22Rv1 (cell line): ENCODE measurements at regions not wholly inside any gene's neighbourhood (a gene's known extent, or its start where the extent isn't known, plus 50 kb on each side); places are given as distances from the start of the nearest gene placed in this dataset.
"Not testable (repeated sequence)": the region's sequence is repeated elsewhere in the genome, so short reads cannot be mapped to it uniquely, and the experiment has no call there.

Source experiments
- H3K27ac ChIP-seq: fragments of 450-650 bp; 2 replicates; pipeline ENCODE4 v1.5.1; 2017
- ZFX ChIP-seq: fragments of 450-650 bp; IDR thresholded peaks from 2 replicates; pipeline ENCODE4 v1.6.1; 2017; ENCODE audit warnings: antibody characterized with exemption, borderline replicate concordance
- TF ChIP-seq, protein P1 (sequence below): fragments of 450-650 bp; IDR thresholded peaks from 2 replicates; pipeline ENCODE4 v1.5.1; 2017; ENCODE audit warnings: mild to moderate bottlenecking

DNA sequence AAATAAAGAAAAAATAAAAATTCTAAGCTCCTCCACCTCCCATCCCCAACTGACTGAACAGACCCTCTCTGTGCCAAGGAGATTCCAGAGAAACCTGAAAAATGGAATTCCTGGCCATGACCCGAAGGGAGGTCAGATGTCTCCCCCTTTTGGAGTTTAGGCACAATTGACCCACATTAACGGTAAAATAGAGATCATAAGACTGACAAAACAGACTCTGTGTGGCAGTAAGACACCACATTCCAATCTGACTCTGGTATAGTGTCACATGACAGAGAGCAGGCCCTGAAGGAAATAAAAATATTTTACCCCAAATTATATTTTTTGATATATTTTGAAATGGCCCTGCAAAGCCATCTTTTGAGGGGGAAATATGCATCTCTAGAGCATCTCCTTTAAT is 115.1 kb upstream of the ZKSCAN2 start:
- TF ChIP-seq ZFX: no peak
- TF ChIP-seq, protein P1, sequence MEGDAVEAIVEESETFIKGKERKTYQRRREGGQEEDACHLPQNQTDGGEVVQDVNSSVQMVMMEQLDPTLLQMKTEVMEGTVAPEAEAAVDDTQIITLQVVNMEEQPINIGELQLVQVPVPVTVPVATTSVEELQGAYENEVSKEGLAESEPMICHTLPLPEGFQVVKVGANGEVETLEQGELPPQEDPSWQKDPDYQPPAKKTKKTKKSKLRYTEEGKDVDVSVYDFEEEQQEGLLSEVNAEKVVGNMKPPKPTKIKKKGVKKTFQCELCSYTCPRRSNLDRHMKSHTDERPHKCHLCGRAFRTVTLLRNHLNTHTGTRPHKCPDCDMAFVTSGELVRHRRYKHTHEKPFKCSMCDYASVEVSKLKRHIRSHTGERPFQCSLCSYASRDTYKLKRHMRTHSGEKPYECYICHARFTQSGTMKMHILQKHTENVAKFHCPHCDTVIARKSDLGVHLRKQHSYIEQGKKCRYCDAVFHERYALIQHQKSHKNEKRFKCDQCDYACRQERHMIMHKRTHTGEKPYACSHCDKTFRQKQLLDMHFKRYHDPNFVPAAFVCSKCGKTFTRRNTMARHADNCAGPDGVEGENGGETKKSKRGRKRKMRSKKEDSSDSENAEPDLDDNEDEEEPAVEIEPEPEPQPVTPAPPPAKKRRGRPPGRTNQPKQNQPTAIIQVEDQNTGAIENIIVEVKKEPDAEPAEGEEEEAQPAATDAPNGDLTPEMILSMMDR: no peak
- H3K27ac ChIP-seq: no peak overlapping the region

DNA sequence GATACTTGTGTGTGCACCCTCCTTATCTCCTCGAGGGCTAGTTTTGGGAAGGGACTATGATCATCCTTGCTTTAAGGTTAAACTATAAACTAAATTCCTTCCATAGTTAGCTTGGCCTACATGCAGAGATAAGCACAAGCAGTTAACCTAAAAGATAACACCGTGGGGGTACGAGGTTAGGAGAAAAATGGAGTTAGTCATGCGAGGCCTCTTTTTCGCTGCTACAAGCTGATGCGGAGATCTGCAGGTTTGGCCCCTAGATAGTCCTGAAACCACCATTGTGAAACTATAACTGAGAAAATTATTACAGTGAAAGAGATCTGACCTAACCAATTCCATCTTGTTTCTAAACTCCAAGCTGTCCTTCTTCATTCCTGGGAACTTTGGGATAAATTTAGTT is 113.7 kb upstream of the ZKSCAN2 start:
- no peak overlapping the region for H3K27ac ChIP-seq
- TF ChIP-seq ZFX: no peak
- TF ChIP-seq, protein P1: no peak

DNA sequence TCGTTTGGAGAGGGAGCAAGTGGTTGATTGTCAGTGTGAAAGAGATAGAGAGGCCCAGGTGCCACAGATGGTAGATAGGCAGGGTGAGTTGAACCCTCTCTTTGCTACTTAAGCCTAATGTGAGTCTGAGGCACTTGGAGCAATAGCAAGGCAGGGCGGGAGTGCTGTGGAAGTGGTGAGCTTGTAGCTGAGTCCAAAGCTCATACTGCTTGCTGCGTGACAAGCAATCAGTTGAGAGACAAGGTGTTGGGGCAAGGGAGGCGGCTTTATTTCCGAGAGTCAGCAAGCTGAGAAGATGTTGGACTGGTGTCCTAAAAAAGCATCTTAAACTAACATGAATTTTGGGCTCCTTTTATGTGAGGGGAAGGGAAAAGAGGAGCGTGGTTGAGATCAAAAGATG is 112.9 kb upstream of the ZKSCAN2 start:
- TF ChIP-seq, protein P1: no peak
- TF ChIP-seq ZFX: no peak
- H3K27ac ChIP-seq: no peak overlapping the region

DNA sequence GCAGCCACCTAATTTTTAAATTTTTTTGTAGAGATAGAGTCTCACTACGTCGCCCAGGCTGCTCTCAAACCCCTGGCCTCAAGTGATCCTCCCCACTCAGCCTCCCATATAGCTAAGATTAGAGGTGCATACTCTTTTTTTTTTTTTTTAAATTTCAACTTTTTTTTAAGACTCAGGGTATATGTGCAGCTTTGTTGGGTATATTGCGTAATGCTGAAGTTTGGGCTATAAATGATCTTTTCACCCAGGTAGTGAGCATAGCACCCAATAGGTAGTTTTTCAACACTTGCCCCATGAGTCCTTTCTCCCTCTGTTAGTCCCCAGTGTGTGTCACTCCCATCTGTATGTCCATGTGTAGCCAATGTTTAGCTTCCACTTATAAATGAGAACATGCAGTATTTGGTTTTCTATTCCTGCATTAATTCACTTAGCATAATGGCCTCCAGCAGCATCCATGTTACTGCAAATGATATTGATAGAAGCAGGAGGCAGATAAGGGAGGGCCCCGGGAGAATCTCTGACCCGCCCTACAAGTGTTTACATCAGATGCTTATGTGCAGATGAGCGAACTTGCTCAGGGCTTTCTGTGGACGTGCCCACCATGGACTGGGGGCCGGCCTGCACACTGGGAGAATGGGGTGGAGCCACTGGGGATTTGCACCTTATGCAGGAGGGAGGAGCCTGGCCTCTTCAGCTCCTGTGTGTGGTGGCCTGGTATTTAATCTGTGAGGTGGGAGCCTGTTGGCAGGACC is 110.3 kb upstream of the ZKSCAN2 start:
- H3K27ac ChIP-seq: no peak overlapping the region
- TF ChIP-seq, protein P1: no peak
- no peak for TF ChIP-seq ZFX

DNA sequence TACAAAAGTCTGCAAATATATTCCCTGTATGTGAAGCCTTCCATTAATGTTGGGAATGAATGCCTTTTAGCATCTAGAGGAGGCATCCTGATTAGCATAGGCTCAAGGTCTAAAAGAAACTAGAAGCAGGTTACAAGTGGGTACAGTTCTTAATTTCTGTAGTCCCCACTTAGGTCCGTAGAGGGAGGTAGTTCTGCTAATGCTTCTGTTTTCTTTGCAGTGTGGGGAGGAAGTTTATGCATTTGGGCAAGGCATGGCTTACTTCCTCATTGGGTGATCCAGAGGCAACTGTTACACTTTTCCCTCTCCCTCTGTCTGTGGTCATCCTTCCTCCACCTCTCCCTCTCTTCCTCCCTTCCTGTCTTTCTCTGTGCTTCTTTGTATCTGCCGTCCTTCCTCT is 108.4 kb upstream of the ZKSCAN2 start:
- H3K27ac ChIP-seq: no peak overlapping the region
- TF ChIP-seq, protein P1: no peak
- TF ChIP-seq ZFX: no peak

DNA sequence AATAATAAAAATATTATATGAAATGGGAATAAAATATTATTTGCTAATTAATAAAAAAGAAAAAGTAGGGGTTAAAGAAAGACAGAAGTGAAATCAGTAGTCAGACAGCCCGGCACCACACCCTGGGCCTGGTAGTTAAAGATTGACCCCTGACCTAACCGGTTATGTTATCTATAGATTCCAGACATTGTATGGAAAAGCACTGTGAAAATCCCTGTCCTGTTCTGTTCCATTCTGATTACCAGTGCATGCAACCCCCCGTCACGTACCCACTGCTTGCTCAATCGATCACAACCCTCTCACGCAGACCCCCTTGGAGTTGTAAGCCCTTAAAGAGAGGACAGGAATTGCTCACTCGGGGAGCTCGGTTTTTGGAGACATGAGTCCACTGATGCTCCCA is 101.9 kb upstream of the ZKSCAN2 start:
- not testable (repeated sequence) for H3K27ac ChIP-seq

DNA sequence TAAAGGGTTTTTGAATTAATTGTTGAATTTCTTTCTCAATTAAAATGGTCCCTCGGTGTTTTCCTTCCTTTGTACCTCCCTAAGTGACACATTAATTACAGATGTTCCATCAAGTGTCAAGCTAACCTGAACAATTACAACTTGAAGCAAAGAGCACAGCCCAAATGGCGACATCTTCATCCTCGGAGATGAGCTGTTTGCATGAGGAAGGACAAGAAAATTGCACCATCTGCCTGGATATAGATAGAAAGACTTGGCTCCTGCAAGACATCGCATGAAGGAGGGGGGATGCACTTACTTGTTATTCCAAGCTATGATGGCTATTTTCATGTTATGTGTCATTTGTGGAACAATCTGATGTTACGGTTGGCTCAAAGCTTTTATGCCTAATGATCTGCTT is 86.4 kb upstream of the ZKSCAN2 start:
- no peak for TF ChIP-seq ZFX
- TF ChIP-seq, protein P1: no peak

DNA sequence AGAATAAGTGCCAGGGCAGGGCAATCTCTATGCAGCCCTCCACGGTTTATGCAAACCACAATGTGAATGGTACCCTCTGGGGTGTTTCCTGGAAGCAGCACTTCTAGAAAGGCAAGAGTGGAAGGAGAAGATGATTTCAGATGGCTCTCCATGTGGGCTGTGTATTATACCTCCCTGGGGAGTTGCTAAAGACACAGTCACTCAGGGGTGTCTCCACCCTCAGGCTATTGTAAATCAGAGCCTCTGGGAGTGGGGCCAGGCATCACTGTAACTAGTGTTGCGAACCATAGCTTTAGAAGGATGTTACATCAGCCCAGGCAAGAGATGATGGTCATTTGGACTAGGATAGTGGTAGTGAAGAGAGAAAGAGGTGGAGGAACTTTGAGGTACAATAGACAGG is 83.3 kb upstream of the ZKSCAN2 start:
- TF ChIP-seq ZFX: no peak
- TF ChIP-seq, protein P1: no peak
- no peak overlapping the region for H3K27ac ChIP-seq

More for the DNA sequence above, 86.4 kb upstream of the ZKSCAN2 start:
- no peak overlapping the region for H3K27ac ChIP-seq
